Erythroblast (primary cell): ENCODE measurements at regions not wholly inside any gene's neighbourhood (a gene's known extent, or its start where the extent isn't known, plus 50 kb on each side); places are given as distances from the start of the nearest gene placed in this dataset.
"Not testable (repeated sequence)": the region's sequence is repeated elsewhere in the genome, so short reads cannot be mapped to it uniquely, and the experiment has no call there.

ENCODE experiments used
- DNase-seq, 2 experiments: peaks; one replicate each; lab custom pipeline; 2025; lab: John Stamatoyannopoulos, UW
- GATA1 ChIP-seq: IDR thresholded peaks from 2 replicates; pipeline ENCODE4 v1.6.1; 2011; ENCODE audit warnings: low read depth, mild to moderate bottlenecking, control low read depth, low read length, moderate library complexity
- POLR2A ChIP-seq: IDR thresholded peaks from 2 replicates; pipeline ENCODE4 v1.6.1; 2011; ENCODE audit warnings: mild to moderate bottlenecking, low read length

DNA sequence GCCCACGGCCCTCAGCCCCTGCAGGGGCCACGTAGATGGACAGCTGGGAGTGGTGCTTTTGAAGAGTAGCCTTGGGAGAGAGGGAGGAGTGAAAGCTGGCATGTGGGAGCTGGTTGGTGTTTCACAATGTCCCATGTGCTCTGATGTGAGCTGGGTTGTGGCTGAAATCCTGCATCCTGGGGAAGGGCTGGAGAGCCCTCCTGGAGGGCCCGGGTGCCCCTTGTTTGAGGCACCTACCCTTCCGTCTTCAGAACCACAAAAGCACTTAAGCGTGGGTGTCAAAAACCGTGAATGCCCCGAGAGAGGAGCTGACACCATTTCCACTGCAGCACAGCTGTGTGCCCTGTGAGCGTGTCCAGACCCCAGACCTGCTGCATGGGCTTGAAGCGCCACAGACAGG is 199.1 kb upstream of the ZNF618 start:
- TF ChIP-seq POLR2A (no peak), GATA1 (no peak)
- DNase-seq: no peak

- TF ChIP-seq GATA1 (no peak), POLR2A (no peak)
- DNase-seq: no peak
These were observed 198.5 kb upstream of the ZNF618 start for GRCh38 chr9:113677569-113677968.

GRCh38 chr9:113678119-113678858 is 197.8 kb upstream of the ZNF618 start:
- DNase-seq: no peak
- TF ChIP-seq POLR2A (no peak), GATA1 (no peak)

DNA sequence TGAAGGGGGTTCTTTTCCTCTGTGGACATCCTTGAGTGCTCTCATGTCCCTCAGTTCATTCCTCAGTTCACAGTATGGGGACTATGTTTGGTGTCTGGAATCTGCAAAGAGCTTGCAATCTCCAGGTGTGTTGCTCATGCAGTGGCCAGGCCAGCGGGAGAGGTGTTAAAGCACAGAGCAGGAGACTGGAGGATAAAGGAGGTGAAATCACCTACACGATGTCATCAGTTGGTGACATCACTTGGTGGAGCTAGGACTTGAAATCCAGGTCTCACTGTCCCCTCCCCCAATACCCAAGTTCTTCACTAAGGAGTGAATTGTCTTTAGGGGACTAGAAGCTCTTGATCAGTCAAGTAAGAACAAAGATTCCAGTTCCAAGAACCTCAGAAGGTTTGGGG is 197.3 kb upstream of the ZNF618 start:
- TF ChIP-seq POLR2A: no peak
- no peak for TF ChIP-seq GATA1
- DNase-seq: peak in 1 of 2 experiments; percentile 5

- peak; percentile 60 to 75 for DNase-seq
- TF ChIP-seq GATA1 (no peak), POLR2A (no peak)
These were observed 193.8 kb upstream of the ZNF618 start for GRCh38 chr9:113682297-113682771.

DNA sequence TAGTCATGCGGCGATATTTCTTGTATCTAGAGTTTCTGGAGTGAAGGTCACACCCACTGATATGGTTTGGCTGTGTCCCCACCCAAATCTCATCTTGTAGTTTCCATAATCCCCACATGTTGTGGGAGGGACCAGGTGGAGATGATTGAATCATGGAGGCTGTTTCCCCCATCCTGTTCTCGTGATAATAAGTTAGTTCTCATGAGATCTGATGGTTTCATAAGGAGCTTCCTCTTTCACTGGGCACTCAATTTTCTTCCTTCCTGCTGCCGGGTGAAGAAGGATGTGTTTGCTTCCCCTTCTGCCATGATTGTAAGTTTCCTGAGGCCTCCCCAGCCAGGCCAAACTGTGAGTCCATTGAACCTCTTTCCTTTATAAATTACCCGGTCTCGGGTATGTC is 190.5 kb upstream of the ZNF618 start:
- DNase-seq: not testable (repeated sequence)

DNA sequence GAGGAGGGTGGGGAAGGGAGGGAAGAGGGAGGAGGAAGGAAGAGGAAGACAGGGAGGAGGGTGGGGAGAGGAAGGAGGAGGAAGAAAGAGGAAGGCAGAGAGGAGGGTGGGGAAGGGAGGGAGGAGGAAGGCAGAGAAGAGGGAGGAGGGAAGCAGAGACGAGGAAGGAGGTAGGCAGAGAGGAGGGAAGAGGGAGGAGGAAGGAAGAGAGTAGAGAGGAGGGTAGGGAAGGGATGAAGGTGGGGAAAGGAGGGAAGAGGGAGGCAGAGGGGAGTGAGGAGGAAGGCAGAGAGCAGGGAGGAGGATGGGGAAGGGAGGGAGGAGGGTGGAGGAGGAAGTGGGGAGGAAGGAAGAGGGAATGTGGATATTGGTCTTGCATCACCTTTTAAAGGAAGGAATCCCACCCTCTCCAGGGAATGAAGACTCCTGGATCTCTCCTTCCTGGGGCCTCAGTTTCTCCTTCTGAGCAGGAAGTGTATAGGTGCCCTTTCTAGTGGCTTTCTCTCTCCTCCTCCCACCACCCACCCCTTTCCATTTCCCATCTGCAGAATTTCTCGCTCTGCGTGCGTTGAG is 188.9 kb upstream of the ZNF618 start:
- DNase-seq: no peak
- TF ChIP-seq GATA1: no peak
- no peak for TF ChIP-seq POLR2A

DNA sequence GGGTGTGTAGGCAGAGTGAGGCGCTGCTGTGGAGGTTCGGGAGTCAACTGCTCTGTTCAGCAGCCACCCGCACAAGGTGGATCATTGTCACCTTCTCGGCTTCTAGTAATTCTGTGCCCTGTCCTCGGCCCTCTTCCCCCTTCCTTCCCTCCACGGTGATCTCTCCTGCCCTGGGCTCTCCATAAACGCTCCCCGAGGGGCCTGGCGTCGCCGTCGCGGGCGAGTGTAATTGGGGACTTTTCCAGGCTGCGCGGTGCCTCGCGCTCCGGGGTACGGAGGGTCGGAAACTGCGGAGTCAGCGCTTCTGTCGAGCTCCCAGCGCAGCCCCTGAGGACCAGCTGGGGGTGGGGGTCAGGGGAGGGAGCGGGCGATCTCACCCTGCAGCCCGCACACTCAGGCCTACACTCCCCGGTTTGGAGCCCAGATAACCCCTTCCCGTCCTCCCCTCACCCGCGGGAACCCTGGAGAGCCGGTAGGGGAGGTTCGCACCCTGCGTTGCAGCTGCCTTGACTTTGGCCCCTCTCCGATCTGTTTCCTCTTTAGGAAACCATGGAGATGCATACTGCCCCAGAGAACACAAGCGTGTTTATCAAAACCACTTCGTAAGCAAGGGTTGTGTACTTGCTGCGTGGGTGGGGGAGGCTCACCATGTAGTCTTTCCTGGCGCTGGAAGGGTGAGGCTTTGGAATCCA is 188.3 kb upstream of the ZNF618 start:
- no peak for TF ChIP-seq GATA1

DNA sequence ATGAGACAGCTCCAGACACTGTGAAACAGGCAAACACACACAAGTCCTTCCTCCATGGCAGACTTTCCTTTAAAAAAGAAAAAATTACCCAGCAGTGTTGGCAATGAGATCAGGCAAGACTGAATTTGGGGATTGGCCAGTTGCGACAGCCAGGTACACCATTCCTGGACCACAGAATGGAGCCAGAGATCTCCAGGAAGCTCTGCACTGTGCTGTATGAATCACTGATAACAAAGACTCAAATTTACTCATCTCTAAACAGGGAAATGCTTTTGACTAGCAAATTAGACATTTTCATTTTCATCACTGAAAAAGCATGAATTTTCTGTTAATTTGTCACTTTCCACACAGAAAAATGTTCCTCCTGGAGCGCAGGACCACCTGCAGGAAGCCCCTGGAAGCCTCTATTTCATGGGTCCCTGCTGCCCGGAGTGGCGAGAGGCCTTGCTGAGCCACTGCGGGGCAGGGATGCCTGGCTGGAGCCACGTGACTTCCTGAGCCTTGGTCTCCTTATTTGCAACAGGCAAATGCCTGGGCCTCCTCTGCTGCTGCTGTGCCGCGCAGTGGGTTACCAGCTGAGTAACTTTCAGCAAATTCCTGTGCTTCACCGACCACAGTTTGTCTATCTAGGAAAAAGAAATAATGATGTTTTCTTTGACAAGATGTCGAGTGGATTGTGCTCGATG is 185.9 kb upstream of the ZNF618 start:
- DNase-seq: no peak
- TF ChIP-seq POLR2A (no peak), GATA1 (no peak)

More for the DNA sequence above, 188.3 kb upstream of the ZNF618 start:
- peak in 1 of 2 experiments; percentile 29 for DNase-seq

- DNase-seq: peak; percentile 4 to 72
- TF ChIP-seq POLR2A: no peak
- no peak for TF ChIP-seq GATA1
These were observed 183.9 kb upstream of the ZNF618 start for GRCh38 chr9:113692256-113692655.

DNA sequence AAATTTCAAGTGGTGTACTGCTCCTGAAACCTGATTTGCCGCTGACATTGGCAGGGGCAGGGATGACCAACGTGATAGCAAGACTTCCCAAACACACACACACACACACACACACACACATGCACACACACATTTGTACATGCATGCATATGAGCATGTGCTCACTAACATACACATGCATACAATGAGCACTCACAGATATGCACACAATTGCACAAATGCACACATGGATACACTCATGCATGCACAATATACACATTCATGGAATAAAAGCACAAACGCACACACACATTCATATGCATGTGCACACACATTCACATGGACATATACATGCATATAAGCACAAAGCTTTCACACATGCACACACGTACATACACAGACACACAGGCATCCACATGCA is 181.2 kb upstream of the ZNF618 start:
- no peak for DNase-seq
- TF ChIP-seq POLR2A (no peak), GATA1 (no peak)

DNA sequence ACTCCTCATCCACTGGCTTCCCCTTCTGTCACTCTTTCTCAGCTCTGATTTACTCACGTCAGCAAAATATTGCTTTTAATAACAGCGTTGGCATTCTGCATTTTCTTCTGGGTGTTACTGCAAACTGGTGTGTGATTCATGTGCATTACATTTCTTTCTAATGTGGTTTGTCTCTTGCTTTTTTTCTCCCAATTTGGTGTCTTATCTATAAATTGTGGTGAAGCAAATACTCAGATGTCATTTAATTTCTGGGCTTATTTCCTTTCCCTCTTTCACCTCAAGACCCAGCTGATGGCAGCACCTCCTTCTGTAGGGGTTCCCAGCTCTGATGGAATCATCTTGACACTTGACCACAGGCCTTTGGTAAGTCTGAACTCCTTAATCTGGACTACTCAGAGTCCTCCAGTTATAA is 180.7 kb upstream of the ZNF618 start:
- TF ChIP-seq GATA1 (no peak), POLR2A (no peak)
- no peak for DNase-seq

- no peak for DNase-seq
These were observed 180.2 kb upstream of the ZNF618 start for GRCh38 chr9:113695901-113696300.

More at GRCh38 chr9:113695901-113696300, 180.2 kb upstream of the ZNF618 start:
- no peak for TF ChIP-seq GATA1
